GM21619 (cell line): ENCODE measurements at regions not wholly inside any gene's neighbourhood (a gene's known extent, or its start where the extent isn't known, plus 50 kb on each side); places are given as distances from the start of the nearest gene placed in this dataset.

Experiments used
- ATAC-seq: cut with Tn5 transposase; IDR thresholded peaks from one replicate; pipeline ENCODE4 v1.9.1; 2021; ENCODE audit not compliant: unreplicated experiment

- ATAC-seq, result no peak
Measured at GRCh38 chr16:87230571-87230970, 86.6 kb downstream of the C16orf95 start.

GRCh38 chr16:87231295-87231694, 85.9 kb downstream of the C16orf95 start:
- no peak for ATAC-seq

GRCh38 chr16:87231911-87232310, 85.3 kb downstream of the C16orf95 start:
- no peak for ATAC-seq

GRCh38 chr16:87233928-87234327, 83.3 kb downstream of the C16orf95 start:
- ATAC-seq, result no peak

GRCh38 chr16:87234601-87235000, 82.6 kb downstream of the C16orf95 start:
- no peak for ATAC-seq

- ATAC-seq, result no peak
Measured at GRCh38 chr16:87235810-87236515, 81.2 kb downstream of the C16orf95 start.

GRCh38 chr16:87236516-87237115, 80.6 kb downstream of the C16orf95 start:
- no peak for ATAC-seq

- ATAC-seq, result no peak
Measured at GRCh38 chr16:87238361-87238715, 78.9 kb downstream of the C16orf95 start.

GRCh38 chr16:87239545-87239944, 77.6 kb downstream of the C16orf95 start:
- no peak for ATAC-seq

- ATAC-seq, result no peak
Measured at GRCh38 chr16:87240211-87241136, 76.7 kb downstream of the C16orf95 start.

GRCh38 chr16:87241137-87241771, 75.9 kb downstream of the C16orf95 start:
- no peak for ATAC-seq

- no peak for ATAC-seq
Measured at GRCh38 chr16:87243478-87243877, 73.7 kb downstream of the C16orf95 start.

- no peak for ATAC-seq
Measured at GRCh38 chr16:87244636-87245197, 72.5 kb downstream of the C16orf95 start.

GRCh38 chr16:87245511-87245910, 71.7 kb downstream of the C16orf95 start:
- no peak for ATAC-seq

- ATAC-seq, result no peak
Measured at GRCh38 chr16:87246269-87247065, 70.7 kb downstream of the C16orf95 start.

GRCh38 chr16:87248714-87249113, 68.5 kb downstream of the C16orf95 start:
- no peak for ATAC-seq

GRCh38 chr16:87249425-87249824, 67.8 kb downstream of the C16orf95 start:
- no peak for ATAC-seq

- ATAC-seq, result no peak
Measured at GRCh38 chr16:87250431-87250960, 66.7 kb downstream of the C16orf95 start.

- ATAC-seq, result no peak
Measured at GRCh38 chr16:87252269-87252970, 64.8 kb downstream of the C16orf95 start.
